GM13977 (cell line): ENCODE measurements at regions not wholly inside any gene's neighbourhood (a gene's known extent, or its start where the extent isn't known, plus 50 kb on each side); places are given as distances from the start of the nearest gene placed in this dataset.

Experiments
- DNase-seq: peaks from one replicate; pipeline ENCODE4 v3.0.0; 2012; ENCODE audit warnings: low spot score
- CTCF ChIP-seq: IDR thresholded peaks from 2 replicates; pipeline ENCODE4 v1.5.1; 2012; ENCODE audit warnings: mild to moderate bottlenecking, control low read depth; ENCODE audit not compliant: insufficient read depth; ENCODE audit errors: extremely low read depth, missing control alignments
- in situ Hi-C: fragments of 300-500 bp; cut with MboI; formaldehyde crosslinking; loops from one replicate; pipeline ENCODE4 v1.12.0; 2022; ENCODE audit warnings: low sequenced_read_pairs, low pct_unique_long_range_greater_than_20kb, mixed read lengths, inconsistent platforms; ENCODE audit not compliant: unreplicated experiment

- no peak for DNase-seq
- in situ Hi-C loops, result no loop called here
- TF ChIP-seq CTCF, result no peak
These were observed 101.7 kb downstream of the SNX19 start for GRCh38 chr11:130814440-130815096.

GRCh38 chr11:130815097-130815802 is 101.0 kb downstream of the SNX19 start:
- DNase-seq, result no peak
- no peak for TF ChIP-seq CTCF
- in situ Hi-C loops, result no loop called here

GRCh38 chr11:130815956-130816355 is 100.3 kb downstream of the SNX19 start:
- DNase-seq, result no peak
- in situ Hi-C loops, result no loop called here
- no peak for TF ChIP-seq CTCF

GRCh38 chr11:130816546-130817329 is 99.5 kb downstream of the SNX19 start:
- no peak for DNase-seq
- in situ Hi-C loops, result no loop called here
- no peak for TF ChIP-seq CTCF

- in situ Hi-C loops, result no loop called here
- no peak for DNase-seq
- TF ChIP-seq CTCF, result no peak
These were observed 98.8 kb downstream of the SNX19 start for GRCh38 chr11:130817330-130817944.

- in situ Hi-C loops, result no loop called here
- no peak for DNase-seq
- TF ChIP-seq CTCF, result no peak
These were observed 96.7 kb downstream of the SNX19 start for GRCh38 chr11:130819625-130820024.
